ENCODE measurements at regions not wholly inside any gene's neighbourhood (a gene's known extent, or its start where the extent isn't known, plus 50 kb on each side); places are given as distances from the start of the nearest gene placed in this dataset.
A peak's percentile ranks its signal among the peaks of the same experiment; 100 is the strongest.
"Not testable (repeated sequence)": the region's sequence is repeated elsewhere in the genome, so short reads cannot be mapped to it uniquely, and the experiment has no call there.

- no peak for DNase-seq (ENCODE audit: low spot score)
Measured at GRCh38 chr5:159650803-159651202, 265.5 kb upstream of the ADRA1B start.

- DNase-seq (ENCODE audit: low spot score): no peak
Measured at GRCh38 chr5:159655757-159656409, 260.4 kb upstream of the ADRA1B start.

- DNase-seq (ENCODE audit: low spot score): no peak
Measured at GRCh38 chr5:159657298-159657697, 259.0 kb upstream of the ADRA1B start.

- DNase-seq (ENCODE audit: low spot score): no peak
Measured at GRCh38 chr5:159657771-159658170, 258.5 kb upstream of the ADRA1B start.

- DNase-seq (ENCODE audit: low spot score): no peak
Measured at GRCh38 chr5:159658266-159658925, 257.9 kb upstream of the ADRA1B start.

- DNase-seq (ENCODE audit: low spot score): no peak
Measured at GRCh38 chr5:159660401-159660800, 255.9 kb upstream of the ADRA1B start.

- no peak for DNase-seq (ENCODE audit: low spot score)
Measured at GRCh38 chr5:159663986-159664385, 252.3 kb upstream of the ADRA1B start.

- DNase-seq (ENCODE audit: low spot score): no peak
Measured at GRCh38 chr5:159667286-159667685, 249.0 kb upstream of the ADRA1B start.

- no peak for DNase-seq (ENCODE audit: low spot score)
Measured at GRCh38 chr5:159668556-159668955, 247.7 kb upstream of the ADRA1B start.

- DNase-seq (ENCODE audit: low spot score): no peak
Measured at GRCh38 chr5:159669559-159669958, 246.7 kb upstream of the ADRA1B start.

- DNase-seq (ENCODE audit: low spot score): no peak
Measured at GRCh38 chr5:159671886-159672285, 244.4 kb upstream of the ADRA1B start.

- DNase-seq (ENCODE audit: low spot score): no peak
Measured at GRCh38 chr5:159673538-159673937, 242.7 kb upstream of the ADRA1B start.

- DNase-seq (ENCODE audit: low spot score): no peak
Measured at GRCh38 chr5:159678657-159679392, 237.5 kb upstream of the ADRA1B start.

GRCh38 chr5:159680095-159680494 lies 236.2 kb upstream of the ADRA1B start:
- no peak for DNase-seq (ENCODE audit: low spot score)

- no peak for DNase-seq (ENCODE audit: low spot score)
Measured at GRCh38 chr5:159681661-159682060, 234.6 kb upstream of the ADRA1B start.

- no peak for DNase-seq (ENCODE audit: low spot score)
Measured at GRCh38 chr5:159682623-159683022, 233.7 kb upstream of the ADRA1B start.

- DNase-seq (ENCODE audit: low spot score): not testable (repeated sequence)
Measured at GRCh38 chr5:159687892-159688291, 228.4 kb upstream of the ADRA1B start.

GRCh38 chr5:159695741-159696294 lies 220.5 kb upstream of the ADRA1B start:
- DNase-seq (ENCODE audit: low spot score): peak; percentile 20

- no peak for DNase-seq (ENCODE audit: low spot score)
Measured at GRCh38 chr5:159697530-159697929, 218.8 kb upstream of the ADRA1B start.

- no peak for DNase-seq (ENCODE audit: low spot score)
Measured at GRCh38 chr5:159698322-159698721, 218.0 kb upstream of the ADRA1B start.

- DNase-seq (ENCODE audit: low spot score): no peak
Measured at GRCh38 chr5:159700016-159700415, 216.3 kb upstream of the ADRA1B start.

GRCh38 chr5:159702301-159702700 lies 214.0 kb upstream of the ADRA1B start:
- DNase-seq (ENCODE audit: low spot score): no peak

GRCh38 chr5:159702826-159703225 lies 213.5 kb upstream of the ADRA1B start:
- DNase-seq (ENCODE audit: low spot score): no peak

All from hepatic stellate cell (primary cell).